ENCODE measurements at regions not wholly inside any gene's neighbourhood (a gene's known extent, or its start where the extent isn't known, plus 50 kb on each side); places are given as distances from the start of the nearest gene placed in this dataset.

DNA sequence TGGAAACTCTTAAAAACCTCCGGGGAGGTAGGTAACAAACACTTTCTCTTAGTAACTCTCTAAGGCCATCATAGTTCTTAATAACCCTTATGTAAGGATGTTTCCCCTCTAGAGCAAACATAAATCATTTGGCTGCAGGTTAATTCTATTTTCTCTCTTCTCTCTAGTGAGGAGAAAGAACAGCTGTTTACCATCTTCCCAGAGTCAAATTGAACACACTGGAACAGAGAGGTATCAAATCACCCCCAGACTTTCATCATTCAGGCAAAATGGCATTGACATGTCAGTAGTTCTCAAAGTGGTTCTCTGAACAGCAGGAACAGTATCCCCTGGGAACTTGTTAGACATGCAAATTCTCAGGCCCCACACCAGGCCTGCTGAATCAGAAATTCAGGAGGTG lies 240.7 kb downstream of the MEIS1 start:
- TF ChIP-seq, protein P1, sequence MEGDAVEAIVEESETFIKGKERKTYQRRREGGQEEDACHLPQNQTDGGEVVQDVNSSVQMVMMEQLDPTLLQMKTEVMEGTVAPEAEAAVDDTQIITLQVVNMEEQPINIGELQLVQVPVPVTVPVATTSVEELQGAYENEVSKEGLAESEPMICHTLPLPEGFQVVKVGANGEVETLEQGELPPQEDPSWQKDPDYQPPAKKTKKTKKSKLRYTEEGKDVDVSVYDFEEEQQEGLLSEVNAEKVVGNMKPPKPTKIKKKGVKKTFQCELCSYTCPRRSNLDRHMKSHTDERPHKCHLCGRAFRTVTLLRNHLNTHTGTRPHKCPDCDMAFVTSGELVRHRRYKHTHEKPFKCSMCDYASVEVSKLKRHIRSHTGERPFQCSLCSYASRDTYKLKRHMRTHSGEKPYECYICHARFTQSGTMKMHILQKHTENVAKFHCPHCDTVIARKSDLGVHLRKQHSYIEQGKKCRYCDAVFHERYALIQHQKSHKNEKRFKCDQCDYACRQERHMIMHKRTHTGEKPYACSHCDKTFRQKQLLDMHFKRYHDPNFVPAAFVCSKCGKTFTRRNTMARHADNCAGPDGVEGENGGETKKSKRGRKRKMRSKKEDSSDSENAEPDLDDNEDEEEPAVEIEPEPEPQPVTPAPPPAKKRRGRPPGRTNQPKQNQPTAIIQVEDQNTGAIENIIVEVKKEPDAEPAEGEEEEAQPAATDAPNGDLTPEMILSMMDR (IDR thresholded peaks at IDR 0.05): no peak
- no peak for TF ChIP-seq EZH2 (IDR thresholded peaks at IDR 0.05; ENCODE audit: borderline replicate concordance, insufficient read depth, low read depth, low read length, poor library complexity, severe bottlenecking)

DNA sequence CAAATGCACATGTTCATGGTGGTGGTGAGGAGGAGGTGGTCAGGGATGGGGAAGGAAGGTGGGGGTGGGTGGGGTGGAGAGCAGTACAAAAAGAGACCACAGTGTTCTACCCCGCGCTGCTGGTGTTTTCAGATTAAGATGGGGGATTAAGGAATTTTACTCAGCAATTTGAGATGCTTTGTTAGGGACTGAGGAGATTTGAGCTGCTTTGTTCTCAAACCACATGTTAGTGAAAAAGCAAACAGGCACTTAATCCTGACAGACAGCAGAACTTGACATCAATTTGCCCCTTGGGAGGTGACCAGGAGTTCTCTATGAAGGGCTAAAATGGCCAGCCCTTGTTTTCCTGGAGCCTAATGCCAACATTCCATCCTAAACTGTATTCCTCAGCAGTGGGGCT lies 244.5 kb downstream of the MEIS1 start:
- Mint-ChIP-seq H3K27ac (no peak overlapping the region), H3K4me3 (no peak overlapping the region), H3K4me1 (no peaks in the 10 kb centered on the region), H3K9me3 (ENCODE audit: insufficient read depth) (no peaks in the 10 kb centered on the region), H3K27me3 (no peaks in the 10 kb centered on the region)
- Histone ChIP-seq H3K36me3 (replicated peaks in 1 of 2; ENCODE audit: control extremely low read depth in 1 of 2, control insufficient read depth in 1 of 2, extremely low read depth in 1 of 2, insufficient read depth in 2 of 2, low read length in 1 of 2) (no peaks in the 10 kb centered on the region), H3K27ac (ENCODE audit: low read length in 2 of 2) (no peak overlapping the region), H3K4me2 (replicated peaks; ENCODE audit: low read depth, low read length, poor library complexity, severe bottlenecking) (no peak overlapping the region), H3K9ac (ENCODE audit: low read length) (no peak overlapping the region), H3K9me3 (ENCODE audit: control extremely low read depth in 1 of 3, control insufficient read depth in 2 of 3, insufficient read depth in 1 of 3, low read length in 2 of 3) (no peaks in the 10 kb centered on the region), H3K79me2 (ENCODE audit: control insufficient read depth, insufficient read depth, low read length) (no peaks in the 10 kb centered on the region), H3K27me3 (replicated peaks in 1 of 4; ENCODE audit: control extremely low read depth in 1 of 4, control insufficient read depth in 3 of 4, insufficient read depth in 4 of 4, low read length in 3 of 4) (no peaks in the 10 kb centered on the region), H3K4me1 (ENCODE audit: control insufficient read depth in 2 of 2, insufficient read depth in 2 of 2, low read length in 2 of 2) (no peaks in the 10 kb centered on the region), H4K20me1 (ENCODE audit: control insufficient read depth, insufficient read depth, low read length, poor library complexity, severe bottlenecking) (no peaks in the 10 kb centered on the region), H3K4me3 (ENCODE audit: control extremely low read depth in 1 of 5, extremely low read depth in 1 of 5, insufficient read depth in 1 of 5, low read depth in 2 of 5, low read length in 4 of 5) (no peak overlapping the region), H2AFZ (ENCODE audit: insufficient read depth, low read depth, low read length, poor library complexity, severe bottlenecking) (no peak overlapping the region)
- 80% methylated on average over 1 of the region's 2 CpGs for WGBS (ENCODE audit: insufficient coverage)
- ATAC-seq (ENCODE audit: low read depth) (no peak), DNase-seq (no peak)
- POLR2A ChIA-PET: no interaction called here
- CTCF ChIA-PET: no interaction called here
- intact Hi-C loops (cut with micrococcal nuclease): no loop called here
- TF ChIP-seq, protein P1 (IDR thresholded peaks at IDR 0.05): no peak
- TF ChIP-seq EZH2 (IDR thresholded peaks at IDR 0.05; ENCODE audit: borderline replicate concordance, insufficient read depth, low read depth, low read length, poor library complexity, severe bottlenecking): no peak

More for the DNA sequence above, 240.7 kb downstream of the MEIS1 start:
- H3K4me1 ChIP-seq (ENCODE audit: control insufficient read depth in 2 of 2, insufficient read depth in 2 of 2, low read length in 2 of 2): no peaks in the 10 kb centered on the region
- CTCF ChIA-PET: interaction anchor here (1.2 kb wide), 1 partner anchor 16 kb away, joined by 3 read pairs; no protein-coding TSS in a partner anchor
- no peaks in the 10 kb centered on the region for H3K9me3 ChIP-seq (ENCODE audit: control extremely low read depth in 1 of 3, control insufficient read depth in 2 of 3, insufficient read depth in 1 of 3, low read length in 2 of 3)
- no peaks in the 10 kb centered on the region for H3K36me3 ChIP-seq (replicated peaks in 1 of 2; ENCODE audit: control extremely low read depth in 1 of 2, control insufficient read depth in 1 of 2, extremely low read depth in 1 of 2, insufficient read depth in 2 of 2, low read length in 1 of 2)
- H3K27me3 Mint-ChIP-seq: no peaks in the 10 kb centered on the region
- no peak for DNase-seq
- H2AFZ ChIP-seq (ENCODE audit: insufficient read depth, low read depth, low read length, poor library complexity, severe bottlenecking): no peak overlapping the region
- intact Hi-C loops (cut with micrococcal nuclease): no loop called here
- POLR2A ChIA-PET: no interaction called here
- no peaks in the 10 kb centered on the region for H3K79me2 ChIP-seq (ENCODE audit: control insufficient read depth, insufficient read depth, low read length)
- no peak for ATAC-seq (ENCODE audit: low read depth)
- no peak overlapping the region for H3K4me3 Mint-ChIP-seq
- no peak overlapping the region for H3K27ac Mint-ChIP-seq
- H3K27me3 ChIP-seq (replicated peaks in 1 of 4; ENCODE audit: control extremely low read depth in 1 of 4, control insufficient read depth in 3 of 4, insufficient read depth in 4 of 4, low read length in 3 of 4): no peaks in the 10 kb centered on the region
- H3K4me3 ChIP-seq (ENCODE audit: control extremely low read depth in 1 of 5, extremely low read depth in 1 of 5, insufficient read depth in 1 of 5, low read depth in 2 of 5, low read length in 4 of 5): no peak overlapping the region
- H3K4me1 Mint-ChIP-seq: no peaks in the 10 kb centered on the region
- no peak overlapping the region for H3K27ac ChIP-seq (ENCODE audit: low read length in 2 of 2)
- no peaks in the 10 kb centered on the region for H3K9me3 Mint-ChIP-seq (ENCODE audit: insufficient read depth)
- no peak overlapping the region for H3K4me2 ChIP-seq (replicated peaks; ENCODE audit: low read depth, low read length, poor library complexity, severe bottlenecking)
- no peaks in the 10 kb centered on the region for H4K20me1 ChIP-seq (ENCODE audit: control insufficient read depth, insufficient read depth, low read length, poor library complexity, severe bottlenecking)
- WGBS (ENCODE audit: insufficient coverage): no CpG with 5 or more reads among the region's 1 CpG
- no peak overlapping the region for H3K9ac ChIP-seq (ENCODE audit: low read length)
